IPS-18a (cell line): ENCODE measurements at regions not wholly inside any gene's neighbourhood (a gene's known extent, or its start where the extent isn't known, plus 50 kb on each side); places are given as distances from the start of the nearest gene placed in this dataset.
"Not testable (repeated sequence)": the region's sequence is repeated elsewhere in the genome, so short reads cannot be mapped to it uniquely, and the experiment has no call there.

Source experiments
- H3K27ac ChIP-seq: one replicate; pipeline ENCODE4 v1.5.1; 2013; ENCODE audit warnings: low read length
- H3K27me3 ChIP-seq: one replicate; pipeline ENCODE4 v1.6.1; 2013; ENCODE audit warnings: mild to moderate bottlenecking, low read length; ENCODE audit not compliant: control insufficient read depth, insufficient read depth
- H3K36me3 ChIP-seq: one replicate; pipeline ENCODE4 v1.6.1; 2013; ENCODE audit warnings: low read depth, low read length; ENCODE audit not compliant: control insufficient read depth
- H3K4me1 ChIP-seq: one replicate; pipeline ENCODE4 v1.6.1; 2013; ENCODE audit warnings: low read depth, low read length; ENCODE audit not compliant: control insufficient read depth
- H3K4me3 ChIP-seq: one replicate; pipeline ENCODE4 v1.5.1; 2013; ENCODE audit warnings: low read length
- H3K9ac ChIP-seq: one replicate; pipeline ENCODE4 v1.6.1; 2013; ENCODE audit warnings: mild to moderate bottlenecking, low read length, moderate library complexity
- H3K9me3 ChIP-seq: one replicate; pipeline ENCODE4 v1.6.1; 2013; ENCODE audit warnings: low read depth, low read length; ENCODE audit not compliant: control insufficient read depth

- not testable (repeated sequence) for H3K4me3 ChIP-seq, H3K27me3 ChIP-seq, H3K4me1 ChIP-seq, H3K9ac ChIP-seq, H3K36me3 ChIP-seq, H3K9me3 ChIP-seq, H3K27ac ChIP-seq
Measured at GRCh38 chr20:20784450-20784849, 72.0 kb upstream of the RALGAPA2 start.

- H3K4me1 ChIP-seq, result no peaks in the 10 kb centered on the region
- H3K4me3 ChIP-seq, result no peak overlapping the region
- H3K27me3 ChIP-seq, result no peaks in the 10 kb centered on the region
- no peaks in the 10 kb centered on the region for H3K9me3 ChIP-seq
- H3K27ac ChIP-seq, result no peak overlapping the region
- H3K36me3 ChIP-seq, result no peaks in the 10 kb centered on the region
- no peak overlapping the region for H3K9ac ChIP-seq
Measured at GRCh38 chr20:20783450-20783849, 71.0 kb upstream of the RALGAPA2 start.

GRCh38 chr20:20782755-20783154, 70.3 kb upstream of the RALGAPA2 start:
- Histone ChIP-seq H3K9ac (no peak overlapping the region), H3K4me1 (no peaks in the 10 kb centered on the region), H3K36me3 (no peaks in the 10 kb centered on the region), H3K9me3 (no peaks in the 10 kb centered on the region), H3K27ac (no peak overlapping the region), H3K4me3 (no peak overlapping the region), H3K27me3 (no peaks in the 10 kb centered on the region)

GRCh38 chr20:20782231-20782630, 69.8 kb upstream of the RALGAPA2 start:
- H3K27me3 ChIP-seq, result no peaks in the 10 kb centered on the region
- H3K27ac ChIP-seq, result no peak overlapping the region
- no peak overlapping the region for H3K4me3 ChIP-seq
- no peak overlapping the region for H3K9ac ChIP-seq
- no peaks in the 10 kb centered on the region for H3K9me3 ChIP-seq
- no peaks in the 10 kb centered on the region for H3K4me1 ChIP-seq
- H3K36me3 ChIP-seq, result no peaks in the 10 kb centered on the region

GRCh38 chr20:20781029-20781428, 68.6 kb upstream of the RALGAPA2 start:
- H3K4me3 ChIP-seq, result no peak overlapping the region
- H3K4me1 ChIP-seq, result no peaks in the 10 kb centered on the region
- no peak overlapping the region for H3K27ac ChIP-seq
- H3K9ac ChIP-seq, result no peak overlapping the region
- no peaks in the 10 kb centered on the region for H3K36me3 ChIP-seq
- H3K9me3 ChIP-seq, result no peaks in the 10 kb centered on the region
- H3K27me3 ChIP-seq, result no peaks in the 10 kb centered on the region

GRCh38 chr20:20780127-20780824, 67.8 kb upstream of the RALGAPA2 start:
- Histone ChIP-seq H3K4me3 (no peak overlapping the region), H3K27me3 (no peaks in the 10 kb centered on the region), H3K4me1 (no peaks in the 10 kb centered on the region), H3K36me3 (no peaks in the 10 kb centered on the region), H3K9ac (no peak overlapping the region), H3K27ac (no peak overlapping the region), H3K9me3 (no peaks in the 10 kb centered on the region)

GRCh38 chr20:20778676-20779075, 66.2 kb upstream of the RALGAPA2 start:
- Histone ChIP-seq H3K9ac (no peak overlapping the region), H3K4me3 (no peak overlapping the region), H3K27me3 (no peaks in the 10 kb centered on the region), H3K4me1 (no peaks in the 10 kb centered on the region), H3K36me3 (no peaks in the 10 kb centered on the region), H3K9me3 (no peaks in the 10 kb centered on the region), H3K27ac (no peak overlapping the region)

GRCh38 chr20:20772497-20773085, 60.1 kb upstream of the RALGAPA2 start:
- Histone ChIP-seq H3K4me3 (no peak overlapping the region), H3K9me3 (no peaks in the 10 kb centered on the region), H3K27ac (no peak overlapping the region), H3K36me3 (no peaks in the 10 kb centered on the region), H3K9ac (no peak overlapping the region), H3K27me3 (no peaks in the 10 kb centered on the region), H3K4me1 (no peaks in the 10 kb centered on the region)

GRCh38 chr20:20768202-20768815, 55.9 kb upstream of the RALGAPA2 start:
- Histone ChIP-seq H3K9me3 (no peaks in the 10 kb centered on the region), H3K27ac (no peak overlapping the region), H3K4me1 (no peaks in the 10 kb centered on the region), H3K4me3 (no peak overlapping the region), H3K27me3 (no peaks in the 10 kb centered on the region), H3K36me3 (no peaks in the 10 kb centered on the region), H3K9ac (no peak overlapping the region)

- no peaks in the 10 kb centered on the region for H3K4me1 ChIP-seq
- no peaks in the 10 kb centered on the region for H3K27me3 ChIP-seq
- no peak overlapping the region for H3K9ac ChIP-seq
- no peaks in the 10 kb centered on the region for H3K9me3 ChIP-seq
- no peaks in the 10 kb centered on the region for H3K36me3 ChIP-seq
- H3K4me3 ChIP-seq, result no peak overlapping the region
- H3K27ac ChIP-seq, result no peak overlapping the region
Measured at GRCh38 chr20:20765696-20766365, 53.4 kb upstream of the RALGAPA2 start.

GRCh38 chr20:20763650-20764049, 51.2 kb upstream of the RALGAPA2 start:
- no peaks in the 10 kb centered on the region for H3K36me3 ChIP-seq

More at GRCh38 chr20:20763650-20764049, 51.2 kb upstream of the RALGAPA2 start:
- Histone ChIP-seq H3K27ac (no peak overlapping the region), H3K4me1 (no peaks in the 10 kb centered on the region), H3K4me3 (no peak overlapping the region), H3K27me3 (no peaks in the 10 kb centered on the region), H3K9ac (no peak overlapping the region), H3K9me3 (no peaks in the 10 kb centered on the region)
